ENCODE measurements at regions not wholly inside any gene's neighbourhood (a gene's known extent, or its start where the extent isn't known, plus 50 kb on each side); places are given as distances from the start of the nearest gene placed in this dataset.

GRCh38 chr20:34180460-34181120, 60.6 kb upstream of the ASIP start:
- ChIA-PET CTCF (interaction anchor here (1.2 kb wide), 1 partner anchor 10 kb away, joined by 4 read pairs; no protein-coding TSS in a partner anchor), POLR2A (no interaction called here)
- no peaks in the 10 kb centered on the region for H3K9me3 ChIP-seq (replicated peaks; ENCODE audit: control insufficient read depth, insufficient read depth, low read length)
- H3K4me2 ChIP-seq (ENCODE audit: insufficient read depth, low read length), result no peak overlapping the region
- intact Hi-C loops (cut with micrococcal nuclease), result no loop called here
- no peak overlapping the region for H2AFZ ChIP-seq (ENCODE audit: low read depth, low read length)
- H3K79me2 ChIP-seq (ENCODE audit: control insufficient read depth, insufficient read depth, low read length), result no peaks in the 10 kb centered on the region
- no TSS peak for BruUV-seq (replicated peaks)
- H3K4me1 ChIP-seq (ENCODE audit: control insufficient read depth, extremely low read depth, insufficient read depth, low read length), result no peaks in the 10 kb centered on the region
- H3K9me1 ChIP-seq (replicated peaks; ENCODE audit: control insufficient read depth, extremely low read depth, insufficient read depth, low read length), result no peaks in the 10 kb centered on the region
- DNase-seq (ENCODE audit: low read depth, low spot score), result no peak
- H3K36me3 ChIP-seq (ENCODE audit: control insufficient read depth in 2 of 2, extremely low read depth in 1 of 2, insufficient read depth in 2 of 2, low read length in 2 of 2), result no peaks in the 10 kb centered on the region
- dilution Hi-C loops (cut with MboI; ENCODE audit: extremely low pct_ligation_motif_present, low sequenced_read_pairs), result no loop called here
- no peak overlapping the region for H3K27ac ChIP-seq (ENCODE audit: insufficient read depth, low read depth, low read length)
- no peak for FAIRE-seq
- no peak overlapping the region for H3K4me3 ChIP-seq (replicated peaks in 1 of 3; ENCODE audit: insufficient read depth in 1 of 3, low read depth in 1 of 3, low read length in 3 of 3)
- H3K27me3 ChIP-seq (ENCODE audit: control insufficient read depth in 2 of 2, insufficient read depth in 2 of 2, low read length in 2 of 2), result peaks cover 12 to 38% of the 10 kb centered on the region in 2 experiments
- TF ChIP-seq POLR2AphosphoS5 (IDR thresholded peaks at IDR 0.05; ENCODE audit: insufficient read depth, low read depth, low read length) (no peak), JUN (IDR thresholded peaks at IDR 0.05; ENCODE audit: borderline replicate concordance, insufficient read depth, insufficient read length, low read depth) (no peak), GATA2 (IDR thresholded peaks at IDR 0.05; ENCODE audit: insufficient read depth, insufficient read length, low read depth, low read length) (no peak), MAX (IDR thresholded peaks at IDR 0.05; ENCODE audit: insufficient read depth, insufficient read length) (no peak), EZH2 (IDR thresholded peaks at IDR 0.05; ENCODE audit: borderline replicate concordance, low read depth, low read length, severe bottlenecking) (no peak), FOS (IDR thresholded peaks at IDR 0.05; ENCODE audit: borderline replicate concordance, insufficient read depth, low read length) (no peak), MYC (IDR thresholded peaks at IDR 0.05; ENCODE audit: low read depth, low read length) (no peak), CTCF (IDR thresholded peaks at IDR 0.05; ENCODE audit: extremely low read depth in 1 of 2, insufficient read depth in 1 of 2, low read depth in 1 of 2, low read length in 2 of 2) (no peak), POLR2A (IDR thresholded peaks at IDR 0.05; ENCODE audit: low read depth, low read length) (no peak)
- no peak overlapping the region for H3K9ac ChIP-seq (replicated peaks; ENCODE audit: extremely low read depth, insufficient read depth, low read length)
- no peaks in the 10 kb centered on the region for H4K20me1 ChIP-seq (replicated peaks; ENCODE audit: control insufficient read depth, extremely low read depth, insufficient read depth, low read length)
